ENCODE measurements at regions not wholly inside any gene's neighbourhood (a gene's known extent, or its start where the extent isn't known, plus 50 kb on each side); places are given as distances from the start of the nearest gene placed in this dataset.
"Not testable (repeated sequence)": the region's sequence is repeated elsewhere in the genome, so short reads cannot be mapped to it uniquely, and the experiment has no call there.

DNA sequence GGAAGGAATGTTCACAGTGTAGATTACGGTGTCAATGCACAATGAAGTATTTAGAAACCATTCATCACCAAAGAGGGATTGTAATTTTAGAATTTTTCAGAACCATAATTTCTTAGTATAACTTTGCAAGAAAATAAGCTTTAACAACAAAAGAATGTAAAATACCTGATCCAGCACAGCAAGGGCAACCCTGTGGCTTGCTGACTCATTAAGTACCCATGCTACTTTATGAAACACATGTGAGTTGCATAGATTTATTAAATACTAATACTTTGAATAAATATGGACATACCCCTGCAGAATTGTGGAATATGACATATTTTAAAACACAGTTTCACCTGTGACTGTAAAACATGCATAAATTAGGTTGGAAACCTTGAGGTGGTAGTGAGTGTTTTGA lies 281.3 kb downstream of the ZNF248 start:
- no peak for DNase-seq (ENCODE audit: low spot score)

DNA sequence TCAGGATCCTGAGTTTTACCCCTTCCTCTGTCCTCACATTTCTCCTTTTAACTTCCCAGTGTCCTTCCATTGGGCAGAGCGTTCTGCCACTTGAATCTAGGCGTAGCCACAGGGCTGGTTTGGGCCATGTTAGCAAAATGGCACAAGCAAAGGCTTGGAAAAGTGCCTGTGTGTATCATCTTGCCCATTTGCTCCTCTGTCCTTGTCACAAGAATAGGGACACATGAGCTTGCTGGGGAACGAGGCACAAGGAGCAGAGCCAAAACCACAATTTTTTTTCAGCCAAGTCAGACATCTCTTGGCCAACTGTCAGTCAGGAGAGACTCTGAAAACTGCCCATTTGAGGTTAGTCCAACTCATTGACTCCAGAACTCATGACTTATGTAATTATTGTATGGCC lies 285.2 kb downstream of the ZNF248 start:
- no peak for DNase-seq (ENCODE audit: low spot score)

DNA sequence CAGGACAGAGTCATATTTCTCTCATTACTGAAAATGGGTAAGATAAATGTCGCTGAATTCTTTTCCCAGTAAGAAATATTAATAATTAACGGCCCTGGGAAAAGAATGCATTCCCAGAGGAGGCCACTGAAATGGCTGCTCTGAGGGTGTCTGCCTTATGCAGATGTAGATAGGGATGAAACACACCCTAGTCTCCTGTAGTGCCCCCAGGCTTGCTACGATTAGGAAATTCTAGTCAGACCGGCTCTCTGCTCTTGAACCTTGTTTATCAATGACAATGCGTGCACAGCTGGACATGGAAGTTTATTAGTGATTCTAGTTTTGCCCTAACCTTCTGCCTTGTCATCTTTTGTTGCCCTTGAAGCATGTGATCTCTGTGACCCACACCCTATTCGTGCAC lies 291.1 kb downstream of the ZNF248 start:
- no peak for DNase-seq (ENCODE audit: low spot score)

DNA sequence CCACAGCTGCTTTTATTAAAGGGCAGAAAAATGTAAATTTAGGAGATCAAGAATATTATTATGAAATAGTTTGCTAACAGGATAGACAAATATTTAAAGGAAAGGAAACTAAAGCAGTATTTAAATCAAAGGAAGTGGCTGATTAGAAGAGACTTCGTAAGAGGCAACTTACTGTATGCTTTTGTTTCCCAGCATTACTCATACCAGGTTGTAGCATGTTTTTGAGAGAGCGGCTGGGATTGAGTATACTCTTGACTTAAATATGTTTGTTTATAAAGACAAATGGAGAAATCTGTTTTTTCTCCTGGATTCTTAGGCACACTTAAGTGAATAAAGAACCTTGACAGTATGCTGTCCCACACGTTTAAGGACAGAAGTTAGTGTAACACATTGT lies 293.7 kb downstream of the ZNF248 start:
- DNase-seq (ENCODE audit: low spot score) = no peak

GRCh38 chr10:37563107-37563714 lies 294.2 kb downstream of the ZNF248 start:
- no peak for DNase-seq (ENCODE audit: low spot score)

GRCh38 chr10:37552881-37553280 lies 304.5 kb downstream of the ZNF248 start:
- no peak for DNase-seq (ENCODE audit: low spot score)

GRCh38 chr10:37549054-37549453 lies 308.4 kb downstream of the ZNF248 start:
- no peak for DNase-seq (ENCODE audit: low spot score)

- no peak for DNase-seq (ENCODE audit: low spot score)
These were observed 321.8 kb downstream of the ZNF248 start for GRCh38 chr10:37535459-37536246.

DNA sequence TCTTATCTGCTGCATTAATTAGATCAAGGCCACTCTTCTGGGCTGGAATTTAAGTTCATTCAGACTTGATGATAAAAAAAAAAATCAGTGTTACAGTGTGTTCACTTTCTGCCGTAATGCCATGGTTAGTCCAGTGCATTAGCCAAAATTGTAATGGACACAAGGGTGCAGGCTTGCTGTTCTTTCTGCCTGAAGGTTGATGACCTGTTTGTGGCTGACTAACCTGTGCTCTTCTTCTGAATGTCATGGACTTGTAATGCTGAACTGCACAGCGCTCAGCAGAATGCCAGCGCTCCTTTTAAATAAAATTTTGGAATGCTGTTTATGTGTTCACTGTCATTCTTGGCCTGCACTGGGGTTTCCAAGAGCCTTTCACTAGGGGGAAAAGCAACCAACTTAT lies 323.2 kb downstream of the ZNF248 start:
- DNase-seq (ENCODE audit: low spot score) = no peak

DNA sequence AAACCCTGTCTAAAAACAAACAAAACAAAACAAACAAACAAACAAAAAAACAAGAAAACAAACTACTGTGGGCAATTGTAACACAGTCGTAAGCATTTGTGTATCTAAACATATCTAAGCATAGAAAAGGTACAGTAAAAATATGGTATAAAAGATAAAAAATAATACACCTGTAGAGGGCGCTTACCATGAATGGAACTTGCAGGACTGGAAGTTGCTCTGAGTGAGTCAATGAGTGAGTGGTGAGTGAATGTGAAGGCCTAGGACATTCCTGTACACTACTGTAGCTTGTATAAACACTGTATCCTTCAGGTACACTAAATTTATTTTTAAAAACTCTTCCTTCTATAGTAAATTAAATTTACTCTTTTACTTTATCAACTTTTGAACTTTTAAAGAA lies 332.0 kb downstream of the ZNF248 start:
- not testable (repeated sequence) for DNase-seq (ENCODE audit: low spot score)

- DNase-seq (ENCODE audit: low spot score) = no peak
These were observed 336.9 kb downstream of the ZNF248 start for GRCh38 chr10:37520488-37520887.

DNA sequence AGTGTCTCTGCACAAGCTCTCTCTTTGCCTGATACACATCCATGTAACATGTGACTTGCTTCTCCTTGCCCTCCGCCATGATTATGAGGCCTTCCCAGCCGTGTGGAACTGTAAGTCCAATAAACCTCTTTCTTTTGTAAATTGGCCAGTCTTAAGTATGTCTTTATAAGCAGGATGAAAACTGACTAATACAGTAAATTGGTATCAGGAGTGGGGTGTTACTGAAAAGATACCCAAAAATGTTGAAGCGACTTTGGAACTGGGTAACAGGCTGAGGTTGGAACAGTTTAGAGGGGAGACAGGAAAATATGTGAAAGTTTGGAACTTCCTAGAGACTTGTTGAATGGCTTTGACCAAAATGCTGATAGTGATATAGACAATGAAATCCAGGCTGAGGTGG lies 346.9 kb downstream of the ZNF248 start:
- not testable (repeated sequence) for DNase-seq (ENCODE audit: low spot score)

- DNase-seq (ENCODE audit: low spot score) = no peak
These were observed 361.3 kb downstream of the ZNF248 start for GRCh38 chr10:37496061-37496460.

DNA sequence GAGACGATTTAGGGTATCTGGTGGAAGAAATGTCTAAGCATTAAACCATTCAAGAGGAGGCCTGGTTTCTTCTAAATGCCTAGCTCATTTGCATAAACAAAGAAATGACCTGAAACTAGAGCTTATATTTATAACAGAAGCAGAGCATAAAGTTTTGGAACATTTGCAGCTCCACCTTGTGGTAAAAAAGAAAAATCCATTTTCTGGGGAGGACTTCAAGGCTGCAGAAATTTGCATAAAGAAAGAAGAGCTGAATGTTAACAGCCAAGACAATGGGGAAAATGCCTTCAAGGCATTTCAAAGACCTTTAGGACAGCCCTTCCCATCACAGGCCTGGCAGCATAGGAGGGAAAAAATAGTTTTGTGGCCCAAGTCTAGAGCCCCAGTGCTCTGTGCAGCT lies 362.0 kb downstream of the ZNF248 start:
- DNase-seq (ENCODE audit: low spot score) = no peak

- DNase-seq (ENCODE audit: low spot score) = not testable (repeated sequence)
These were observed 364.1 kb downstream of the ZNF248 start for GRCh38 chr10:37493185-37493796.

DNA sequence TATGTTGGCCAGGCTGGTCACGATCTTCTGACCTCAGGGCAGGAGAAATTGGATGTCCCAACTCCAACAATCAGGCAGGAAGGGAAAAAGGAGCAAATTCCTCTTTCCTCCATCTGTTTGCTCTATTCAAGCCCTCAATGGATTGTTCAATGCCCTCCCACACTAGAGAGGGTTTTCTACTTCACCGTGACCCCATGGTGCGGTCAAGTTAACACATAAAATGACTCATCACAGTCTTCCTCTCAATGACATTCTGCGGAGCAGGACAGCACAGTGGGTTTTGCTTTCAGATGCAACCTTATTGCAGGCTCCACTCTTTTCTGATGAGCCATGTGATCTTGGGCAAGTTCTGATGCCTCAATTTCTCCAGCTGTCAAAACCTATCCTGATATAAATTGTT lies 364.9 kb downstream of the ANKRD30A start:
- no peak for DNase-seq (ENCODE audit: low spot score)

- no peak for DNase-seq (ENCODE audit: low spot score)
These were observed 364.2 kb downstream of the ANKRD30A start for GRCh38 chr10:37489658-37490003.

GRCh38 chr10:37488792-37489657 lies 363.6 kb downstream of the ANKRD30A start:
- no peak for DNase-seq (ENCODE audit: low spot score)

DNA sequence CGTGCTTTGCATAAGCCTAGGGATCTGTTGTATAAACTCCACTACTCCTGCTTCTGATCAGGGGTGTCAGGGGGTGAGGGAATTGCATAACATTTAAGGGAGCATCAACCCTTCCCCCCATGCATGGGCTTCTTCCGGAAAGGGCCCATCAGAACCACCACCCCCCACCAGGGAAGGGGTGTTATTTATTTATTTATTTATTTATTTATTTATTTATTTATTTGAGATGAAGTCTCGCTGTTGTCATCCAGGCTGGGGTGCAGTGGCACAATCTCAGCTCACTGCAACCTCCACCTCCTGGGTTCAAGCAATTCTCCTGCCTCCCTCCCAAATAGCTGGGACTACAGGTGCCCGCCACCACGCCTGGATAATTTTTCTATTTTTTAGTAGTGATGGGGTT lies 355.2 kb downstream of the ANKRD30A start:
- DNase-seq (ENCODE audit: low spot score) = not testable (repeated sequence)

GRCh38 chr10:37479469-37479868 lies 354.1 kb downstream of the ANKRD30A start:
- DNase-seq (ENCODE audit: low spot score) = no peak

DNA sequence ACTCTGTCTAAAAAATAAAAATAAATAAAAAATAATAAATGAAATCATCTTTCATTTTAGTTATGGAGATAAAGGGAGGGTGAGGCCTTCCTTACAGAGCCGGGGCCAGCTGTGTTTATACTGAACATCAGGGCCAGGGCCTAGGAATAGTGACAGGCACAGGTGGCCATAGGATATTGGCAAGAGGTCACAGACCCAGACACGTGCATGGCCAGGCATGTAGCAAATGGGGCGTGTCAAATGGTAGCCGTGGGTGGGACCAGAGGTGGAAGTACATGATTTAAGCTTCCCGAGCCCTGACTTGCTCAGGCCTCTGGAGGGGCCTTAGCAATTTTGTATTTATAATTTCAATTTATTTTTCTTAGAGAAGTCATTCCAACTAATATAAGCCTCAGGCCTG lies 353.0 kb downstream of the ANKRD30A start:
- no peak for DNase-seq (ENCODE audit: low spot score)

DNA sequence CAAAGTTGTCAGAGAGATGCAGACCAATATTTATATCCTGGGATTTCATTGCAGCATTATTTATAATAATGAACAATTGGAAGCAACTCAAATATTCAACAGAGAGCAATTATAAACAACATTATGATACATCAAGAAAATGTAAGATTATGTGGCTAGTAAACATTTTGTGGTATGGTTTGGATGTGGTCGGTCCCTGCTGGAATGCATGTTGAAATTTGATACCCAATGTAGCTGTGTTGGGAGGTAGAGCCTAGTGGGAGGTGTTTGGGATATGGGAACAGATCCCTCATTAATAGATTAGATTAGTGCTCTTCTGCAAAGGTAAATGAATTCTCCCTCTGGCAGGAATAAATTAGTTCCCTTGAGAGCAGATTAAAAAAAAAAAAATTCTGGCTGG lies 350.9 kb downstream of the ANKRD30A start:
- no peak for DNase-seq (ENCODE audit: low spot score)
